ENCODE measurements at regions not wholly inside any gene's neighbourhood (a gene's known extent, or its start where the extent isn't known, plus 50 kb on each side); places are given as distances from the start of the nearest gene placed in this dataset.
A peak's percentile ranks its signal among the peaks of the same experiment; 100 is the strongest.

- DNase-seq: no peak
Measured at GRCh38 chr3:72354486-72354885, 493.8 kb downstream of the SHQ1 start.

GRCh38 chr3:72353236-72354128, 494.8 kb downstream of the SHQ1 start:
- no peak for DNase-seq

GRCh38 chr3:72352176-72352575, 496.1 kb downstream of the SHQ1 start:
- DNase-seq: no peak

GRCh38 chr3:72351536-72351935, 496.7 kb downstream of the SHQ1 start:
- no peak for DNase-seq

- no peak for DNase-seq
Measured at GRCh38 chr3:72350761-72351505, 497.3 kb downstream of the SHQ1 start.

- DNase-seq: no peak
Measured at GRCh38 chr3:72348357-72348756, 499.9 kb downstream of the SHQ1 start.

- DNase-seq: no peak
Measured at GRCh38 chr3:72347819-72348319, 500.4 kb downstream of the SHQ1 start.

GRCh38 chr3:72346526-72346926, 501.7 kb downstream of the SHQ1 start:
- DNase-seq: no peak

GRCh38 chr3:72345980-72346379, 502.3 kb downstream of the SHQ1 start:
- DNase-seq: no peak

GRCh38 chr3:72345237-72345878, 502.9 kb downstream of the SHQ1 start:
- DNase-seq: no peak

GRCh38 chr3:72344647-72345046, 503.6 kb downstream of the SHQ1 start:
- DNase-seq: no peak

- DNase-seq: peak; percentile 12
Measured at GRCh38 chr3:72344236-72344635, 504.0 kb downstream of the SHQ1 start.

- DNase-seq: no peak
Measured at GRCh38 chr3:72343078-72343477, 505.2 kb downstream of the SHQ1 start.

- no peak for DNase-seq
Measured at GRCh38 chr3:72342450-72342849, 505.8 kb downstream of the SHQ1 start.

GRCh38 chr3:72341920-72342319, 506.3 kb downstream of the SHQ1 start:
- no peak for DNase-seq

GRCh38 chr3:72341380-72341770, 506.9 kb downstream of the SHQ1 start:
- no peak for DNase-seq

- DNase-seq: peak; percentile 72
Measured at GRCh38 chr3:72340476-72341379, 507.5 kb downstream of the SHQ1 start.

- no peak for DNase-seq
Measured at GRCh38 chr3:72340056-72340455, 508.2 kb downstream of the SHQ1 start.

GRCh38 chr3:72339670-72340030, 508.6 kb downstream of the SHQ1 start:
- DNase-seq: no peak

GRCh38 chr3:72338942-72339669, 509.1 kb downstream of the SHQ1 start:
- no peak for DNase-seq

- no peak for DNase-seq
Measured at GRCh38 chr3:72338082-72338941, 509.9 kb downstream of the SHQ1 start.
